ENCODE measurements at regions not wholly inside any gene's neighbourhood (a gene's known extent, or its start where the extent isn't known, plus 50 kb on each side); places are given as distances from the start of the nearest gene placed in this dataset.

- DNase-seq, result no peak
- no peak for ATAC-seq (ENCODE audit: insufficient read depth, low FRiP score)
- WGBS, 2 donors, result 82 to 85% methylated on average over 3 of the region's 3 CpGs
- H3K36me3 ChIP-seq (ENCODE audit: control insufficient read depth in 4 of 4, insufficient read depth in 4 of 4, low read length in 4 of 4), result no peaks in the 10 kb centered on the region
- H3K27me3 ChIP-seq (ENCODE audit: control insufficient read depth in 3 of 3, insufficient read depth in 3 of 3, low read length in 2 of 3), result no peaks in the 10 kb centered on the region
- TF ChIP-seq, protein P1, sequence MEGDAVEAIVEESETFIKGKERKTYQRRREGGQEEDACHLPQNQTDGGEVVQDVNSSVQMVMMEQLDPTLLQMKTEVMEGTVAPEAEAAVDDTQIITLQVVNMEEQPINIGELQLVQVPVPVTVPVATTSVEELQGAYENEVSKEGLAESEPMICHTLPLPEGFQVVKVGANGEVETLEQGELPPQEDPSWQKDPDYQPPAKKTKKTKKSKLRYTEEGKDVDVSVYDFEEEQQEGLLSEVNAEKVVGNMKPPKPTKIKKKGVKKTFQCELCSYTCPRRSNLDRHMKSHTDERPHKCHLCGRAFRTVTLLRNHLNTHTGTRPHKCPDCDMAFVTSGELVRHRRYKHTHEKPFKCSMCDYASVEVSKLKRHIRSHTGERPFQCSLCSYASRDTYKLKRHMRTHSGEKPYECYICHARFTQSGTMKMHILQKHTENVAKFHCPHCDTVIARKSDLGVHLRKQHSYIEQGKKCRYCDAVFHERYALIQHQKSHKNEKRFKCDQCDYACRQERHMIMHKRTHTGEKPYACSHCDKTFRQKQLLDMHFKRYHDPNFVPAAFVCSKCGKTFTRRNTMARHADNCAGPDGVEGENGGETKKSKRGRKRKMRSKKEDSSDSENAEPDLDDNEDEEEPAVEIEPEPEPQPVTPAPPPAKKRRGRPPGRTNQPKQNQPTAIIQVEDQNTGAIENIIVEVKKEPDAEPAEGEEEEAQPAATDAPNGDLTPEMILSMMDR (IDR thresholded peaks at IDR 0.05; ENCODE audit: control extremely low read depth, extremely low read depth), result no peak
- no peaks in the 10 kb centered on the region for H3K9me3 ChIP-seq (ENCODE audit: control insufficient read depth in 4 of 4, insufficient read depth in 3 of 4, low read length in 3 of 4)
- H3K27ac ChIP-seq (ENCODE audit: low read depth in 1 of 2, low read length in 1 of 2), result no peak overlapping the region
- peaks cover 0 to 40% (median 12%) of the 10 kb centered on the region in 5 donors for H3K4me1 ChIP-seq (ENCODE audit: control insufficient read depth in 5 of 5, insufficient read depth in 5 of 5, low read length in 5 of 5)
- no peak overlapping the region for H3K4me3 ChIP-seq
- H3K9ac ChIP-seq (ENCODE audit: insufficient read depth in 1 of 2, low read length in 2 of 2), result no peak overlapping the region
These were observed 258.6 kb upstream of the RASGRP1 start for GRCh38 chr15:38823263-38823662.

- Histone ChIP-seq H3K36me3 (ENCODE audit: control insufficient read depth in 4 of 4, insufficient read depth in 4 of 4, low read length in 4 of 4) (no peaks in the 10 kb centered on the region), H3K9ac (ENCODE audit: insufficient read depth in 1 of 2, low read length in 2 of 2) (no peak overlapping the region), H3K9me3 (ENCODE audit: control insufficient read depth in 4 of 4, insufficient read depth in 3 of 4, low read length in 3 of 4) (no peaks in the 10 kb centered on the region), H3K27ac (ENCODE audit: low read depth in 1 of 2, low read length in 1 of 2) (no peak overlapping the region), H3K4me1 (ENCODE audit: control insufficient read depth in 5 of 5, insufficient read depth in 5 of 5, low read length in 5 of 5) (peaks cover 0 to 33% (median 18%) of the 10 kb centered on the region in 5 donors), H3K4me3 (no peak overlapping the region), H3K27me3 (ENCODE audit: control insufficient read depth in 3 of 3, insufficient read depth in 3 of 3, low read length in 2 of 3) (no peaks in the 10 kb centered on the region)
- DNase-seq (no peak), ATAC-seq (ENCODE audit: insufficient read depth, low FRiP score) (no peak)
- TF ChIP-seq, protein P1 (IDR thresholded peaks at IDR 0.05; ENCODE audit: control extremely low read depth, extremely low read depth), result no peak
- 90 to 92% methylated on average over 3 of the region's 3 CpGs for WGBS, 2 donors
These were observed 260.1 kb upstream of the RASGRP1 start for GRCh38 chr15:38824719-38825118.

- WGBS, 2 donors, result 57 to 74% methylated on average over 2 of the region's 2 CpGs
- ATAC-seq (ENCODE audit: insufficient read depth, low FRiP score), result no peak
- no peaks in the 10 kb centered on the region for H3K27me3 ChIP-seq (ENCODE audit: control insufficient read depth in 3 of 3, insufficient read depth in 3 of 3, low read length in 2 of 3)
- no peaks in the 10 kb centered on the region for H3K9me3 ChIP-seq (ENCODE audit: control insufficient read depth in 4 of 4, insufficient read depth in 3 of 4, low read length in 3 of 4)
- H3K4me3 ChIP-seq, result no peak overlapping the region
- H3K9ac ChIP-seq (ENCODE audit: insufficient read depth in 1 of 2, low read length in 2 of 2), result no peak overlapping the region
- TF ChIP-seq, protein P1 (IDR thresholded peaks at IDR 0.05; ENCODE audit: control extremely low read depth, extremely low read depth), result no peak
- peaks cover 0 to 24% (median 15%) of the 10 kb centered on the region in 5 donors for H3K4me1 ChIP-seq (ENCODE audit: control insufficient read depth in 5 of 5, insufficient read depth in 5 of 5, low read length in 5 of 5)
- no peaks in the 10 kb centered on the region for H3K36me3 ChIP-seq (ENCODE audit: control insufficient read depth in 4 of 4, insufficient read depth in 4 of 4, low read length in 4 of 4)
- no peak overlapping the region for H3K27ac ChIP-seq (ENCODE audit: low read depth in 1 of 2, low read length in 1 of 2)
- peak in 1 of 3 donors; percentile 63 for DNase-seq
These were observed 262.3 kb upstream of the RASGRP1 start for GRCh38 chr15:38826880-38827279.

- Histone ChIP-seq H3K9ac (ENCODE audit: insufficient read depth in 1 of 2, low read length in 2 of 2) (no peak overlapping the region), H3K4me3 (no peak overlapping the region), H3K27ac (ENCODE audit: low read depth in 1 of 2, low read length in 1 of 2) (peak overlapping the region in 1 of 2 donors; percentile 19), H3K9me3 (ENCODE audit: control insufficient read depth in 4 of 4, insufficient read depth in 3 of 4, low read length in 3 of 4) (no peaks in the 10 kb centered on the region), H3K27me3 (ENCODE audit: control insufficient read depth in 3 of 3, insufficient read depth in 3 of 3, low read length in 2 of 3) (no peaks in the 10 kb centered on the region), H3K36me3 (ENCODE audit: control insufficient read depth in 4 of 4, insufficient read depth in 4 of 4, low read length in 4 of 4) (no peaks in the 10 kb centered on the region), H3K4me1 (ENCODE audit: control insufficient read depth in 5 of 5, insufficient read depth in 5 of 5, low read length in 5 of 5) (peaks cover 0 to 24% (median 15%) of the 10 kb centered on the region in 5 donors)
- no peak for ATAC-seq (ENCODE audit: insufficient read depth, low FRiP score)
- peak in 2 of 3 donors; percentile 31 to 51 for DNase-seq
- TF ChIP-seq, protein P1 (IDR thresholded peaks at IDR 0.05; ENCODE audit: control extremely low read depth, extremely low read depth), result no peak
- 49 to 53% methylated on average over 4 of the region's 4 CpGs for WGBS, 2 donors
These were observed 263.5 kb upstream of the RASGRP1 start for GRCh38 chr15:38828031-38828532.
